Posterior cingulate gyrus (tissue), 11 donors: ENCODE measurements at regions not wholly inside any gene's neighbourhood (a gene's known extent, or its start where the extent isn't known, plus 50 kb on each side); places are given as distances from the start of the nearest gene placed in this dataset.
"Not testable (repeated sequence)": the region's sequence is repeated elsewhere in the genome, so short reads cannot be mapped to it uniquely, and the experiment has no call there.

Source experiments
- DNase-seq, 10 donors: peaks; one replicate each; pipeline versions ENCODE4 v3.0.0 to v3.0.0-alpha.2; 2020 to 2021; ENCODE audit warnings: mixed read lengths in 3 of 10
- intact Hi-C: fragments of 100-400 bp; cut with DNase I; formaldehyde crosslinking; loops from one replicate; pipeline ENCODE4 v1.15.1; 2023

DNA sequence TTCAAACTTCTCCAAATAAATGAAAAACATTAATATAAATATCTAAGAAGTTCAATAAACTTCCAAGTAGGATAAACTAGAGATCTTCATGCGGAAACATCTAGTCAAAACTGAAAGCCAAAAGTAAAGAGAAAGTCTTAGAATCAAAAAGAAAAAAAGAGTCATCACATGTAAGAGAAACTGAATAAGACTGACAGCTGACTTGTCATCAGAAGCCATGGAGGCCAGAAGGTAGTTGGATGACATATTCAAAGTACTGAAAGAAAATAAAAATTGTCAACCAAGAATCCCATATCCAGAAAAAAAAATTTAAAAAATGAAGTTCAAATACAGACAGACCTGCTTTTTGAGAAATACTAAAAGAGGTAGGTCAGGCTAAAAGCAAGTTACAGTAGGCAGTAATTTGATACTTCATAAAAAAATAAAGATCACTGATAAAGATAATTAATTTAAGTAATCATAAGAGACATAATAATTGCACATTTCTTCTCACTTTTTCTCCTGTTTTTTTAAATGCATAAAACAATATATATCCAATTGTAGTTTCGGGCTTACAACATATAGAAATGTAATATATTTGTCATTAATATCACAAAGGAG lies 327.6 kb upstream of the PCDH9 start:
- intact Hi-C loops: no loop called here
- no peak for DNase-seq

DNA sequence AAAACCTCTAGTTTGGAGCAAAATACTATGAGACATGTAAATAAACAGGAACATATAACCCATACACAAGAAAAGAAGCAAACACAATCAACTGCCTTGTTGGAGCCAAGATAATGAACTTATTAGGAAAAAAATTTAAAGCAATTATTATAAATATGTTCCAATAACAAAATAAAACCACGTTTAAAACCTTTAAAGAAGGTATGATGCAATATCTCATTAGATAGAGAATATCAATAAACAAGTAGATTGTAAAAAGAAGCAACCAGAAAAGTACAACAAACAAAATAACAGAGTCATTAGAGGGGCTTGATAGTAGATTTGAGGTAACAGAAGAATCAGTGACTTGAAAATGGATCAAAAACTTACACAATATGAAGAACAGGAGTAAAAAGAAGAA lies 327.0 kb upstream of the PCDH9 start:
- DNase-seq: no peak
- intact Hi-C loops: no loop called here

DNA sequence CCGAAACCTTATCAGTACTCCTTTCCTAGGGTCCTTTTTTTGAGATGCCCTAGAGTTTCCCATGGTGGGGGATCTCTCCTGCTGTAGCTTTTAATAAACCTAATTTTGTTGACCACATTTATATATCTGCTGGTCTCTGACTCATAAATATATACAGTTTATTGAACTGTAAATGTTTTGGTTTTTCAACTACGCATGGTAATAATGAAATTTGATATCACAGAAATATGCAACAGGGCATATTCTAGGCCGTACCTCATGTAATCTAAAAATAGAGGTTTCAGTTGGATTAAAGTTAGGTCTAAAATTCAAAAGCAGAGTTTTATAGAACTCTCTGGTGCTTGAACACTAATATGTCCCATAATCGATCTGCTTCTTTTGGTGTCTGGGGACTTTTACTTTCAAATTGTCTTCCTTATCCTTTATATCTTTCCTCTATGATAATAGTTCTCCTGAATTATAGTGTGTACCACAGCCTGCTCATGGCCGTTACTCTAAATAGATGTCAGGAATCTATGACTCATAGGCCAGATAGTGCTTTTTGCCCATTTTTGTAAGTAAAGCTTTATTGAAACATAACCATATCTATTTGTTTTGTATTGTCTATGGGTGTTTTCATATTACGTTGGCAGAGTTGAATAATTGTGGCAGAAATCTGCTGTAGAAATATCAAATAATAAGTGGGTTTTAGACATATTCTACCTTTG lies 324.8 kb upstream of the PCDH9 start:
- no peak for DNase-seq
- intact Hi-C loops: no loop called here

- no peak for DNase-seq
- intact Hi-C loops: no loop called here
Measured at GRCh38 chr13:67554286-67554685, 324.1 kb upstream of the PCDH9 start.

DNA sequence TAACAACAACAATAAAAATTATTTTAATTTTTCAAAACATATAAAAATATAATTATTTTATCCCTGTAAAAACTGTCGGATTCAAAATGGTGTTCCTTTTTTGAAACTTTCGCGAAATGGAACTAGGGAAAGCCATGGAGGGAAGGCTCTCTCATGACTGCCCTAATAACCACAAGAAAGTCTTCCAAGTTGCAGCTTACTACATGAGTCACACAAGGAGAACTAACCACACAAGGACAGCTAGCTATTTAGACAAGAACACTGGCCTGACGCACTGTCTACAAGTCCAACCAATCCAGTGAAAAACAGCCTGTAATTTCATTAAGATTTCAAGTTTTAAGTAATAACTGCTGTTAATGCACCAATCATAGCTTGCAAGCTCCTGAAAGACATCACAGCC lies 319.2 kb upstream of the PCDH9 start:
- DNase-seq: no peak
- intact Hi-C loops: no loop called here

DNA sequence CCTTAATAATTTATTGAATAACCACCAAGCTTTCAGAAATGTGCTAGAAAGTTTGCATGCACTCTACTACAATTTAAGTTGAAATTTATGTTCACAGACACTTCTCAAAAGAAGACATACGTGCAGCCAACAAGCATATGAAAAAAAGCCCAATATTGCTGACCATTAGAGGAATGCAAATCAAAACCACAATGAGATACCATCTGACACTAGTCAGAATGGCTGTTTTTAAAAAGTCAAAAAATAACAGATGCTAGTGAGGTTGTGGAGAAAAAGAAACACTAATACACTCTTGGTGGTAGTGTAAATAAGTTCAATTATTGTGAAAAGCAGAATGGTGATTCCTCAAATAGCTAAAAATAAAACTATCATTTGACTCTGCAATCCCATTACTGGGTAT lies 308.8 kb upstream of the PCDH9 start:
- intact Hi-C loops: no loop called here
- no peak for DNase-seq

GRCh38 chr13:67520886-67521285 lies 290.8 kb upstream of the PCDH9 start:
- no peak for DNase-seq
- intact Hi-C loops: no loop called here

GRCh38 chr13:67519356-67519755 lies 289.2 kb upstream of the PCDH9 start:
- intact Hi-C loops: no loop called here

GRCh38 chr13:67518785-67519184 lies 288.6 kb upstream of the PCDH9 start:
- no peak for DNase-seq
- intact Hi-C loops: no loop called here

More at GRCh38 chr13:67519356-67519755, 289.2 kb upstream of the PCDH9 start:
- no peak for DNase-seq

- DNase-seq: no peak
- intact Hi-C loops: no loop called here
Measured at GRCh38 chr13:67515895-67516294, 285.8 kb upstream of the PCDH9 start.

- peak in 2 of 10 donors; percentile 50 to 51 for DNase-seq
- intact Hi-C loops: no loop called here
Measured at GRCh38 chr13:67509018-67509417, 278.9 kb upstream of the PCDH9 start.

DNA sequence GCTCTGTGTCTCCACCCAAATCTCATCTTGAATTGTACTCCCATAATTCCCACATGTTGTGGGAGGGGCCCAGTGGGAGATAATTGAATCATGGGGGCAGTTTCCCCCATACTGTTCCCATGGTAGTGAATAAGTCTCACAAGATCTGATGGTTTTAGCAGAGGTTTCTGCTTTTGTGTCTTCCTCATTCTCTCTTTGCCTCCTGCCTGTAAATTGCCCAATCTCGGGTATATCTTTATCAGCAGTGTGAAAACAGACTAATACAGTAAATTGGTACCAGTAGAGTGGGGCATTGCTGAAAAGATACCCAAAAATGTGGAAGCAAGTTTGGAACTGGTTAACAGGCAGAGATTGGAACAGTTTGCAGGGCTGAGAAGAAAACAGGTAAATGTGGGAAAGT lies 278.1 kb upstream of the PCDH9 start:
- intact Hi-C loops, DNase-seq: not testable (repeated sequence)

GRCh38 chr13:67506407-67506806 lies 276.3 kb upstream of the PCDH9 start:
- intact Hi-C loops: no loop called here
- DNase-seq: no peak

DNA sequence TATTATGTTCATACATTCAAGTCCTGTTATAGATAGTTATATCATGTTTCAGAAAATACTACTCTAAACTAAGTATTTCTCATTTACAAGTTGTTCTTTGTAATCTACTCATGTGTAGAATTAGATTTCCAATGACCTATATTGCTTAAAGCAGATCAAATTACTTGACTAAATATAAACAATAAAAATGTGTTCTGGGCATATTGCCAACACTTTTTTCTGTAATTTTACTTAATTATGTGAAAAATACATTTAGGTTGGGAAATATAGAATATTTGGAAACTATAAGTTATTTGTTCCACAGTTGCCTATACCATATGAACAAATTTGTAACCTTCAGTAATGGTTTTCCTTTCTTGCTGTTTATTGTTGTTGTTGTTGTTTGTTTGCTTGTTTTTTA lies 275.2 kb upstream of the PCDH9 start:
- no peak for DNase-seq
- intact Hi-C loops: no loop called here

DNA sequence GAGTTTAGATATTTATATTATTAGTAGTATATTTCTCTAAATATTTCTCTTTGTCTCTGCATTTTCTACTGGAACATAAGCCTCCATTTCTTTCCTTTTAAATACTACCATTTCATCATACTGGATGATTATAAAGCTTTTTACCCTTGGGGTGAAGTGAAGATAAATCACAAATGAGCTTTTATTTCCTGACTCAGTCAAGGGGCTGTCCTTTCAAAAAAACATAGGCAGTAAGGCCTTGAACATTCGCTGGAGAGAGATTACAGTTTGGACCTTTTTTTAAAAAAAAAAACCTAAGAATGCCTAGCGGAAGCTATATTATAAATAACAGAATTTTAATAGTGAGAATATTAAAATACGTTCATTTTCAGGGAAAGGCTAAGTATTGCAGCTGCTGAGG lies 268.8 kb upstream of the PCDH9 start:
- DNase-seq: no peak
- intact Hi-C loops: no loop called here

GRCh38 chr13:67493835-67494234 lies 263.7 kb upstream of the PCDH9 start:
- no peak for DNase-seq
- intact Hi-C loops: no loop called here

- no peak for DNase-seq
- intact Hi-C loops: no loop called here
Measured at GRCh38 chr13:67489016-67489415, 258.9 kb upstream of the PCDH9 start.

- no peak for DNase-seq
- intact Hi-C loops: loop anchor here (2.0 kb wide), 1 partner anchor 65 kb away; no protein-coding TSS in a partner anchor
Measured at GRCh38 chr13:67481445-67481844, 251.3 kb upstream of the PCDH9 start.

GRCh38 chr13:67474115-67474514 lies 244.0 kb upstream of the PCDH9 start:
- intact Hi-C loops: no loop called here
- no peak for DNase-seq

DNA sequence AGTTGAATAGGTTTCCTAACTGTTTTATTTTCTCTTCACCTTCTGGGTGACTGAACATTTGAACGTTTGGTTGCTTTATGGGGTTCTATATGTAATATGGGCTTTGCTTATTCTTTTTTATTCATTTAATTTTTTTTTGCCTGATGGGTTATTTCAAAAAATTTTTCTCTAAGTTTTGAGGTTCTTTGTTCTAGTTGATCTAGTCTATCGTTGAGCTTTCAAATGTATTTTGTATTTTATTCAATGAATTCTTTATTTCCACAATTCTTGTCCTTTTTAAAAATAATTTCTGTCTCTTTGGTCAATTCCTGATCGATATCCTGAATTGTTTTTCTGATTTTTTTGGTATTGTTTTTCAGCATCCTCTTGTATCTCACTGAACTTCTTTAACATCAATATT lies 239.5 kb upstream of the PCDH9 start:
- intact Hi-C loops: no loop called here
- no peak for DNase-seq

- intact Hi-C loops: no loop called here
- DNase-seq: no peak
Measured at GRCh38 chr13:67466569-67466968, 236.4 kb upstream of the PCDH9 start.

GRCh38 chr13:67464154-67464553 lies 234.0 kb upstream of the PCDH9 start:
- no peak for DNase-seq
- intact Hi-C loops: no loop called here

GRCh38 chr13:67462098-67462497 lies 232.0 kb upstream of the PCDH9 start:
- DNase-seq: no peak
- intact Hi-C loops: no loop called here
